ENCODE measurements at regions not wholly inside any gene's neighbourhood (a gene's known extent, or its start where the extent isn't known, plus 50 kb on each side); places are given as distances from the start of the nearest gene placed in this dataset.

DNA sequence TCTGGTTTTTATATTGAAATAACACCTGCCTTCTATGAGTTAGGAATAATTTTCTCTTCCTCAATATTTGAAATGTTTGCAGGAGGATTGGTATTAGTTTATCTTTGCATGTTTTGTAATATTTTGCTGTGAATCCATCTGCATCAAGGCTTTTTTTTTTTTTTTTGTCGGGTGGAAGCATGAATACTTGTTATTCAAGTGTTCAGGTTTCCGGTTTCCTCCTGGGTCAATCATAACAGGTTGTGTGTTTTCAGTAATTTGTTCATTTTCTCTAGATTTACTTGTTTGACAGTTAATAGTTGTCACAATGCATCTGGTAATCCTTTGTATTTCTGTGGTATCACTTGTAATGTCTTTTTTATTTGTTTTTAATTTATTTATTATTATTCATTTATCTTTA, 256.7 kb upstream of the RBMY1B start:
- TF ChIP-seq POLR2AphosphoS5 (IDR thresholded peaks at IDR 0.05; ENCODE audit: low read depth, low read length): no peak
- TF ChIP-seq POLR2A (IDR thresholded peaks at IDR 0.05; ENCODE audit: low read depth, low read length): no peak
